ENCODE measurements at regions not wholly inside any gene's neighbourhood (a gene's known extent, or its start where the extent isn't known, plus 50 kb on each side); places are given as distances from the start of the nearest gene placed in this dataset.

DNA sequence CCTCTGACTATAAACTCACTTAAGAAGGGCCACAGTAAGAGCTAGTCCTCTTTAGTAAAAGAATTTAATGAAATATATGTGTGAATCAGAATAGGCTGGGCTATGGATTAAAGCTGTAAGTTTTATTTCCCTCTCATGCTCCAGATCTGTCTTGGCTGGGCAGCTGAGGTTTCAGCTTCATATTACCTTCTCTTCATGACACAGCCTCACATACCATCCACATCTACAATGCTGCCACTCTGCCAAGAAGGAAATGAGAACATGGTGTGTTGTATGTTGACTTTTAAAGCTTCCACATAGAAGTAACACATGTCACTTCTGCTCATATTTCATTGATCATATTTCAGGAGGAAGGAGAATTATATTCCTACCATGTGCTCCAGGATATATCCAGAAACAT, 776.0 kb upstream of the ACO1 start:
- TF ChIP-seq, protein P1, sequence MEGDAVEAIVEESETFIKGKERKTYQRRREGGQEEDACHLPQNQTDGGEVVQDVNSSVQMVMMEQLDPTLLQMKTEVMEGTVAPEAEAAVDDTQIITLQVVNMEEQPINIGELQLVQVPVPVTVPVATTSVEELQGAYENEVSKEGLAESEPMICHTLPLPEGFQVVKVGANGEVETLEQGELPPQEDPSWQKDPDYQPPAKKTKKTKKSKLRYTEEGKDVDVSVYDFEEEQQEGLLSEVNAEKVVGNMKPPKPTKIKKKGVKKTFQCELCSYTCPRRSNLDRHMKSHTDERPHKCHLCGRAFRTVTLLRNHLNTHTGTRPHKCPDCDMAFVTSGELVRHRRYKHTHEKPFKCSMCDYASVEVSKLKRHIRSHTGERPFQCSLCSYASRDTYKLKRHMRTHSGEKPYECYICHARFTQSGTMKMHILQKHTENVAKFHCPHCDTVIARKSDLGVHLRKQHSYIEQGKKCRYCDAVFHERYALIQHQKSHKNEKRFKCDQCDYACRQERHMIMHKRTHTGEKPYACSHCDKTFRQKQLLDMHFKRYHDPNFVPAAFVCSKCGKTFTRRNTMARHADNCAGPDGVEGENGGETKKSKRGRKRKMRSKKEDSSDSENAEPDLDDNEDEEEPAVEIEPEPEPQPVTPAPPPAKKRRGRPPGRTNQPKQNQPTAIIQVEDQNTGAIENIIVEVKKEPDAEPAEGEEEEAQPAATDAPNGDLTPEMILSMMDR (IDR thresholded peaks at IDR 0.05), result no peak
- TF ChIP-seq POLR2A (IDR thresholded peaks at IDR 0.05), result no peak
- TF ChIP-seq EP300 (IDR thresholded peaks at IDR 0.05), result no peak
- no peak for TF ChIP-seq POLR2AphosphoS5 (IDR thresholded peaks at IDR 0.05)

Data from sigmoid colon (tissue), 4 donors.